Adipocyte (in vitro differentiated cells): ENCODE measurements at regions not wholly inside any gene's neighbourhood (a gene's known extent, or its start where the extent isn't known, plus 50 kb on each side); places are given as distances from the start of the nearest gene placed in this dataset.

Experiments
- DNase-seq: peaks from one replicate; pipeline ENCODE4 v3.0.0-alpha.2; 2015; ENCODE audit warnings: low read depth
- H3K27me3 ChIP-seq: replicated peaks from 2 replicates; pipeline ENCODE4 v1.7.0; 2013; ENCODE audit warnings: mild to moderate bottlenecking, low read length, moderate library complexity; ENCODE audit not compliant: control insufficient read depth, insufficient read depth
- H3K36me3 ChIP-seq: 2 replicates; pipeline ENCODE4 v1.7.0; 2013; ENCODE audit warnings: low read length, mild to moderate bottlenecking, moderate library complexity; ENCODE audit not compliant: control insufficient read depth, insufficient read depth, severe bottlenecking
- H3K4me1 ChIP-seq: 2 replicates; pipeline ENCODE4 v1.7.0; 2013; ENCODE audit warnings: mild to moderate bottlenecking, low read length, moderate library complexity; ENCODE audit not compliant: control insufficient read depth, insufficient read depth
- H3K4me3 ChIP-seq: 2 replicates; pipeline ENCODE4 v1.7.0; 2013; ENCODE audit warnings: mild to moderate bottlenecking, low read length, moderate library complexity
- H3K9ac ChIP-seq: 2 replicates; pipeline ENCODE4 v1.7.0; 2013; ENCODE audit warnings: mild to moderate bottlenecking, low read length, moderate library complexity
- H3K9me3 ChIP-seq: 2 replicates; pipeline ENCODE4 v1.7.0; 2013; ENCODE audit warnings: mild to moderate bottlenecking, low read length, moderate library complexity; ENCODE audit not compliant: control insufficient read depth

- Histone ChIP-seq H3K9me3 (peaks cover 6% of the 10 kb centered on the region), H3K9ac (no peak overlapping the region), H3K27me3 (peaks cover 12% of the 10 kb centered on the region), H3K36me3 (no peaks in the 10 kb centered on the region), H3K4me3 (no peak overlapping the region), H3K4me1 (no peaks in the 10 kb centered on the region)
- no peak for DNase-seq
These were observed 373.1 kb upstream of the WWC1 start for GRCh38 chr5:167918184-167918812.

DNA sequence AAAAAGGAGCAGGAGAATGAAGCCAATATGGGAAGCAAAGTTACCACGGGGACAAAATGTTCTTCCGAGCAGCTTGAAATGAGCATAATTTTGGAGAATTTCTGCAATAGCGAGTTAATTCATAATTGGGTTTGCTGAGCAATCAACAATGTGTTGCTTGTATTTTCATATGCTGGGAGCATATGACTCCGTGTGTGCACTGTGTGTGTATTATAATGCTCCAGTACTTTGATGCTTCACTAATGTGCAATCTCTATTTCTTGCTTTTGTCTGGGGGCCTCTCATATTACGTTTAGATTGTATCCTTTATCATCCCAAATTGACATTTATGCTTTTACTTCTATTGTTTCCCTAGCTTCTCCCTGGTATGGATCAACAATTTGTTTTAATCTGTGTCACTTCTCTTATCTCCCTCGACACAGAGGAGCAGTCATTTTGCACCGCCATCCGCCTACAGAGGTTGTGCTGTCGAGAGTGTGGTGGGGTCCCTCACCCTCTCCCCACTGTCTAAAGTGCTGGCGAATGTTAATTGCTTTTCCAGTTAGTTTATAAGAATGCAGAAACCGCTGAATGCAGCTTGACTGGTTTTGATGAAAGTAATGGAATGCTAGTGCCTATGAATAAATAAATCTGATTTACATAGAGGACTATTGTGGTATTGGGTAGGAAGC is 372.5 kb upstream of the WWC1 start:
- H3K4me3 ChIP-seq: no peak overlapping the region
- no peak for DNase-seq
- no peaks in the 10 kb centered on the region for H3K36me3 ChIP-seq

GRCh38 chr5:167920589-167920988 is 370.9 kb upstream of the WWC1 start:
- no peak overlapping the region for H3K4me3 ChIP-seq
- no peaks in the 10 kb centered on the region for H3K9me3 ChIP-seq
- H3K27me3 ChIP-seq: peaks cover 8% of the 10 kb centered on the region
- no peak for DNase-seq
- H3K4me1 ChIP-seq: no peaks in the 10 kb centered on the region
- H3K9ac ChIP-seq: no peak overlapping the region
- H3K36me3 ChIP-seq: no peaks in the 10 kb centered on the region

More for the DNA sequence above, 372.5 kb upstream of the WWC1 start:
- Histone ChIP-seq H3K27me3 (peaks cover 8% of the 10 kb centered on the region), H3K9me3 (peaks cover 6% of the 10 kb centered on the region), H3K4me1 (no peaks in the 10 kb centered on the region), H3K9ac (no peak overlapping the region)

- Histone ChIP-seq H3K4me3 (no peak overlapping the region), H3K9ac (no peak overlapping the region), H3K27me3 (peaks cover 8% of the 10 kb centered on the region), H3K36me3 (no peaks in the 10 kb centered on the region), H3K4me1 (no peaks in the 10 kb centered on the region), H3K9me3 (no peaks in the 10 kb centered on the region)
- DNase-seq: no peak
These were observed 369.6 kb upstream of the WWC1 start for GRCh38 chr5:167921796-167922195.

DNA sequence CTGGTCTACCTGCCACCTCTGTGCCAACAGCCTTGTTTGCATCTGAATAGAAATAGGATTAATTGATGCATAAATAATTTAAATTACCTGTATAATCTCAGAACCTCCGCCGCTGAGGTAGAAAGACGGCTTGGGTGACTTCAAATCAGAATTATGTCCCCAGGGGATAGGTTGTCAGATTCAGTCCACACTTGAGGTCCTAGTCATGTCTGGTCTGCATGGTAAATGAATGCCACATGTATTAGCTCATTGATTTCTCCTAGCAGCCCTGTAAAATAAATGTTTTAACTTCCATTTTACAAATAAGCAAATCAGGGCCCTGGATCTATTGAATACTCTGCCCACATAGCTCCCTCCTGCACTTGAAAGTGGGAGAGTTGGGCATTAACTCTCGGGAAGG is 368.0 kb upstream of the WWC1 start:
- Histone ChIP-seq H3K4me1 (no peaks in the 10 kb centered on the region), H3K4me3 (no peak overlapping the region), H3K36me3 (no peaks in the 10 kb centered on the region), H3K9me3 (peaks cover 2% of the 10 kb centered on the region), H3K27me3 (peaks cover 4% of the 10 kb centered on the region), H3K9ac (no peak overlapping the region)
- DNase-seq: no peak

DNA sequence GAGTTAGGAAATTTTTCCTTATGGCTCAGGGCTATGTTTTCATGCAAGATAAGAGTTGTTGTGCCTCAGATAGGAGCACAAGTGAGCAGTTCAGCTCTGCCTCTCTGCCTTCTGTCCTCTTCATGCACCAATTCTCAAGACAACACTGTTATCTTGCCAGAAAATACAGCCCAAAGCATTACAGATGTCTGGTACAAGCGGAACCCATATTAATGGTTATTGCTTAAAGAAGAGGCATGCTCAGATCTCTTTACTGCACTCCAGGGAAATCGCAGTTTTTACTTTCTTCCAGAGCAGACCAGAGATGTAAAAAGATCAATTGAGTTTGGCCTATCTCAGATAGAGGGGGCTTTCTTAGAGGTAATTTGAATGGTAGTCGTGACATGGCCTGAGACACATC is 361.6 kb upstream of the WWC1 start:
- Histone ChIP-seq H3K4me3 (no peak overlapping the region), H3K36me3 (no peaks in the 10 kb centered on the region)

GRCh38 chr5:167934551-167934971 is 356.9 kb upstream of the WWC1 start:
- H3K9me3 ChIP-seq: no peaks in the 10 kb centered on the region
- H3K4me1 ChIP-seq: peaks cover 4% of the 10 kb centered on the region
- H3K27me3 ChIP-seq: peaks cover 9% of the 10 kb centered on the region
- H3K4me3 ChIP-seq: no peak overlapping the region
- DNase-seq: no peak
- no peak overlapping the region for H3K9ac ChIP-seq
- H3K36me3 ChIP-seq: no peaks in the 10 kb centered on the region

More for the DNA sequence above, 361.6 kb upstream of the WWC1 start:
- no peak for DNase-seq
- Histone ChIP-seq H3K4me1 (no peaks in the 10 kb centered on the region), H3K27me3 (peaks cover 2% of the 10 kb centered on the region), H3K9ac (no peak overlapping the region), H3K9me3 (peaks cover 2% of the 10 kb centered on the region)

DNA sequence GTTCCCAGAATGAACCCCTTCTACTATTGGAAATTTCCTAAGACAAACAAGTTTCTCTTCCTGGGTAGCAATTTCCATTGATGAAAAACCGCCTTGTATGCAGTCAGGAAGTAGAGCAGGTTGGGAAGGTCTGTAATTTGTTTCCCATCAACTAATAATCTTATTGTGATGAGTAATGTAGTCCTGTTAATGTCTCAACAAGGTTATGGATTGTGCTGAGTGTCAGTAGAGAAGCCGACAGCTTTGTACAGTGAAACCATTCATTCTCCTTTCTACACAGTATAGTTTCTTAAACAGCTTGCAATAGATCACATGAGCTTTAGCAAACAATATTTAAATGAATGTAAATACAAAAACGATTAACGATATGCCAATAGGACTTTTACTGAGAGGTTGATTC is 355.4 kb upstream of the WWC1 start:
- no peak for DNase-seq
- Histone ChIP-seq H3K27me3 (peaks cover 9% of the 10 kb centered on the region), H3K36me3 (no peaks in the 10 kb centered on the region), H3K4me3 (no peak overlapping the region), H3K4me1 (peaks cover 5% of the 10 kb centered on the region), H3K9me3 (no peaks in the 10 kb centered on the region), H3K9ac (no peak overlapping the region)

- Histone ChIP-seq H3K4me1 (peaks cover 5% of the 10 kb centered on the region), H3K4me3 (no peak overlapping the region), H3K9me3 (no peaks in the 10 kb centered on the region), H3K36me3 (no peaks in the 10 kb centered on the region), H3K9ac (no peak overlapping the region), H3K27me3 (peaks cover 9% of the 10 kb centered on the region)
- DNase-seq: no peak
These were observed 354.4 kb upstream of the WWC1 start for GRCh38 chr5:167936944-167937634.

- peaks cover 9% of the 10 kb centered on the region for H3K27me3 ChIP-seq
- DNase-seq: no peak
These were observed 353.8 kb upstream of the WWC1 start for GRCh38 chr5:167937635-167937998.

DNA sequence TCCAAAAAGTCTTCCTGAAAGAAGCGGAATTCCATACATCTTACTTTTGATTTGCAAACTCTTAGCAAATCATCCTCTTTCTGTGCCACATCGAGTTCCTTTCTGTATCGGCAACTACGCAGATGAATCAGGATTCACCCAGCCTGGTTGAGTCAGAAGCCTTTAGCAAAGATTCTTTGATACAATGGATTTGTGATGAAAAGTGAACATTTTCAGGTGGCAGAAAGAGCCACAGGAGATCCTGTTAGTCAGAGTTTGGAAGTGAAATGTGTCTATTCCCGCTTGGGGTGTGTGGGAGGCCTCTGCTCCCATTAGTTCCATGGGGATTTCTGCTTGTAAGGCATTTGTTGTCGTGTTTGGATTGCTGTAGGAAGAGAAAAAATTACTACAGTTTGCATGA is 351.8 kb upstream of the WWC1 start:
- Histone ChIP-seq H3K4me3 (no peak overlapping the region), H3K4me1 (peaks cover 5% of the 10 kb centered on the region), H3K27me3 (peaks cover 7% of the 10 kb centered on the region), H3K9me3 (no peaks in the 10 kb centered on the region), H3K36me3 (no peaks in the 10 kb centered on the region), H3K9ac (no peak overlapping the region)
- no peak for DNase-seq

More at GRCh38 chr5:167937635-167937998, 353.8 kb upstream of the WWC1 start:
- no peak overlapping the region for H3K4me3 ChIP-seq
- H3K4me1 ChIP-seq: peaks cover 5% of the 10 kb centered on the region
- no peaks in the 10 kb centered on the region for H3K36me3 ChIP-seq
- H3K9me3 ChIP-seq: no peaks in the 10 kb centered on the region
- no peak overlapping the region for H3K9ac ChIP-seq
